Caco-2 (cell line): ENCODE measurements at regions not wholly inside any gene's neighbourhood (a gene's known extent, or its start where the extent isn't known, plus 50 kb on each side); places are given as distances from the start of the nearest gene placed in this dataset.
"Not testable (repeated sequence)": the region's sequence is repeated elsewhere in the genome, so short reads cannot be mapped to it uniquely, and the experiment has no call there.

ENCODE experiments used
- BruUV-seq: library from RNA; stranded (reverse); fragments of 400-500 nt; replicated peaks from 2 replicates; lab custom pipeline; 2021; lab: Mats Ljungman, UMichigan
- CTCF ChIA-PET: fragments of 300-600 bp; sonication (Branson Sonifier 250); formaldehyde crosslinking; loops from one replicate; lab custom pipeline; 2022; ENCODE audit warnings: antibody characterized with exemption; lab: Charles Lee
- POLR2A ChIA-PET: fragments of 300-600 bp; sonication (Branson Sonifier 250); formaldehyde crosslinking; loops from one replicate; lab custom pipeline; 2022; ENCODE audit warnings: antibody characterized with exemption; lab: Charles Lee
- DNase-seq, 2 experiments: peaks; one replicate each; pipeline versions ENCODE4 v3.0.0 to v3.0.0-alpha.2; 2020 to 2022
- H3K27me3 ChIP-seq: replicated peaks from 2 replicates; pipeline ENCODE4 v1.6.0; 2011; ENCODE audit warnings: low read length; ENCODE audit not compliant: control insufficient read depth, insufficient read depth
- H3K36me3 ChIP-seq: 2 replicates; pipeline ENCODE4 v1.5.1; 2011; ENCODE audit warnings: low read length; ENCODE audit not compliant: control insufficient read depth, insufficient read depth
- H3K4me1 ChIP-seq: fragments of 250-450 bp; sonication (Bioruptor Pico); 2 replicates; pipeline ENCODE4 v1.5.1; 2020; ENCODE audit warnings: mild to moderate bottlenecking
- H3K4me3 ChIP-seq: 2 replicates; pipeline ENCODE4 v1.5.1; 2011; ENCODE audit warnings: low read depth, mild to moderate bottlenecking, control low read depth, low read length
- H3K9me3 ChIP-seq: fragments of 250-450 bp; sonication (Bioruptor Pico); 2 replicates; pipeline ENCODE4 v1.5.1; 2020; ENCODE audit warnings: mild to moderate bottlenecking, moderate library complexity
- H3K27ac Mint-ChIP-seq: one replicate; pipeline ENCODE4 v1.8.0; 2022; ENCODE audit warnings: mixed read lengths; ENCODE audit not compliant: unreplicated experiment
- H3K27me3 Mint-ChIP-seq: one replicate; pipeline ENCODE4 v1.8.0; 2022; ENCODE audit warnings: mixed read lengths; ENCODE audit not compliant: insufficient read depth, unreplicated experiment
- H3K36me3 Mint-ChIP-seq: one replicate; pipeline ENCODE4 v1.8.0; 2022; ENCODE audit warnings: mild to moderate bottlenecking, mixed read lengths; ENCODE audit not compliant: insufficient read depth, unreplicated experiment
- H3K4me1 Mint-ChIP-seq: one replicate; pipeline ENCODE4 v1.8.0; 2022; ENCODE audit warnings: low read depth, mixed read lengths; ENCODE audit not compliant: unreplicated experiment
- H3K4me3 Mint-ChIP-seq: one replicate; pipeline ENCODE4 v1.8.0; 2022; ENCODE audit warnings: mild to moderate bottlenecking, moderate library complexity, mixed read lengths; ENCODE audit not compliant: unreplicated experiment
- H3K9me3 Mint-ChIP-seq: one replicate; pipeline ENCODE4 v1.8.0; 2022; ENCODE audit warnings: mixed read lengths; ENCODE audit not compliant: unreplicated experiment
- intact Hi-C: fragments of 100-400 bp; cut with micrococcal nuclease; formaldehyde crosslinking; loops from one replicate; pipeline ENCODE4 v1.10.0; 2022; ENCODE audit not compliant: unreplicated experiment
- TF ChIP-seq, protein P1 (sequence below), 2 experiments: fragments of 200-600 bp in 1 of 2; IDR thresholded peaks; 1 replicate in 1 of 2; 2 replicates in 1 of 2; pipeline versions ENCODE4 v1.5.1 to v1.8.0; 2011 to 2022; ENCODE audit warnings: antibody characterized with exemption in 1 of 2, control low read depth in 1 of 2, inconsistent platforms in 1 of 2, low read depth in 1 of 2, low read length in 1 of 2, mild to moderate bottlenecking in 1 of 2, moderate library complexity in 1 of 2; ENCODE audit not compliant: insufficient read depth in 1 of 2, severe bottlenecking in 1 of 2, unreplicated experiment in 1 of 2

GRCh38 chr9:101930783-101931182 is 192.3 kb upstream of the GRIN3A start:
- TF ChIP-seq, protein P1, sequence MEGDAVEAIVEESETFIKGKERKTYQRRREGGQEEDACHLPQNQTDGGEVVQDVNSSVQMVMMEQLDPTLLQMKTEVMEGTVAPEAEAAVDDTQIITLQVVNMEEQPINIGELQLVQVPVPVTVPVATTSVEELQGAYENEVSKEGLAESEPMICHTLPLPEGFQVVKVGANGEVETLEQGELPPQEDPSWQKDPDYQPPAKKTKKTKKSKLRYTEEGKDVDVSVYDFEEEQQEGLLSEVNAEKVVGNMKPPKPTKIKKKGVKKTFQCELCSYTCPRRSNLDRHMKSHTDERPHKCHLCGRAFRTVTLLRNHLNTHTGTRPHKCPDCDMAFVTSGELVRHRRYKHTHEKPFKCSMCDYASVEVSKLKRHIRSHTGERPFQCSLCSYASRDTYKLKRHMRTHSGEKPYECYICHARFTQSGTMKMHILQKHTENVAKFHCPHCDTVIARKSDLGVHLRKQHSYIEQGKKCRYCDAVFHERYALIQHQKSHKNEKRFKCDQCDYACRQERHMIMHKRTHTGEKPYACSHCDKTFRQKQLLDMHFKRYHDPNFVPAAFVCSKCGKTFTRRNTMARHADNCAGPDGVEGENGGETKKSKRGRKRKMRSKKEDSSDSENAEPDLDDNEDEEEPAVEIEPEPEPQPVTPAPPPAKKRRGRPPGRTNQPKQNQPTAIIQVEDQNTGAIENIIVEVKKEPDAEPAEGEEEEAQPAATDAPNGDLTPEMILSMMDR (IDR thresholded peaks at IDR 0.05; ENCODE audit: insufficient read depth in 1 of 2, low read depth in 1 of 2, low read length in 1 of 2, severe bottlenecking in 1 of 2, unreplicated experiment in 1 of 2), result no peak
- Histone ChIP-seq H3K36me3 (no peaks in the 10 kb centered on the region), H3K9me3 (no peaks in the 10 kb centered on the region), H3K4me3 (no peak overlapping the region), H3K27me3 (no peaks in the 10 kb centered on the region), H3K4me1 (no peaks in the 10 kb centered on the region)
- Mint-ChIP-seq H3K4me1 (no peaks in the 10 kb centered on the region), H3K9me3 (no peaks in the 10 kb centered on the region), H3K27ac (no peak overlapping the region), H3K36me3 (no peaks in the 10 kb centered on the region), H3K4me3 (no peak overlapping the region), H3K27me3 (no peaks in the 10 kb centered on the region)
- CTCF ChIA-PET, result no interaction called here
- POLR2A ChIA-PET, result no interaction called here
- BruUV-seq, result no TSS peak
- intact Hi-C loops, result no loop called here
- no peak for DNase-seq

DNA sequence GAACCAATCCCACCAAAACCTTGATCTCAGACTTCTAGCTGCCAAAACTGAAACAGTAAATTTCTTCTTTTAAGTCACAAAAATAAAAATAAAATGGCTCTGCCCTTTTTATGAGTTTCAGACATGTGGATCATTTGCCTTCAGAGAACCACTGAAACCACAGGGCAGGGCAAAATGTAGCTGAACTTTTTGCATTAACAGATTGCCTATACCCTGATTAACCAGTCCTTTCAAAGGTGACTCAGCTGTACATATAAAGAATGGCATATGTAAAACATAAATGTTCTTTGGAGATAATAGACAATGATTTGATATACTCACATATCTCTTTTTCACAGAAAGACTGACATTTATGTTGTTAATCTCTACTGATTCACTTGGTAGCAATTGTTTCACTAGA is 187.1 kb upstream of the GRIN3A start:
- CTCF ChIA-PET, result no interaction called here
- no peak for DNase-seq
- no peak overlapping the region for H3K4me3 Mint-ChIP-seq
- no peaks in the 10 kb centered on the region for H3K36me3 ChIP-seq
- H3K9me3 Mint-ChIP-seq, result no peaks in the 10 kb centered on the region
- H3K27me3 ChIP-seq, result no peaks in the 10 kb centered on the region
- no peak overlapping the region for H3K27ac Mint-ChIP-seq
- H3K4me1 Mint-ChIP-seq, result no peaks in the 10 kb centered on the region
- no peak overlapping the region for H3K4me3 ChIP-seq
- POLR2A ChIA-PET, result no interaction called here
- no peaks in the 10 kb centered on the region for H3K9me3 ChIP-seq
- H3K27me3 Mint-ChIP-seq, result no peaks in the 10 kb centered on the region
- no peaks in the 10 kb centered on the region for H3K4me1 ChIP-seq
- TF ChIP-seq, protein P1 (IDR thresholded peaks at IDR 0.05; ENCODE audit: insufficient read depth in 1 of 2, low read depth in 1 of 2, low read length in 1 of 2, severe bottlenecking in 1 of 2, unreplicated experiment in 1 of 2), result no peak
- BruUV-seq, result no TSS peak
- intact Hi-C loops, result no loop called here
- H3K36me3 Mint-ChIP-seq, result no peaks in the 10 kb centered on the region

GRCh38 chr9:101923451-101923850 is 185.0 kb upstream of the GRIN3A start:
- ChIA-PET POLR2A (no interaction called here), CTCF (no interaction called here)
- Histone ChIP-seq H3K4me1 (no peaks in the 10 kb centered on the region), H3K9me3 (no peaks in the 10 kb centered on the region), H3K36me3 (no peaks in the 10 kb centered on the region), H3K27me3 (no peaks in the 10 kb centered on the region), H3K4me3 (no peak overlapping the region)
- DNase-seq, result no peak
- H3K4me3 Mint-ChIP-seq, result no peak overlapping the region
- no peaks in the 10 kb centered on the region for H3K9me3 Mint-ChIP-seq
- no peak overlapping the region for H3K27ac Mint-ChIP-seq
- intact Hi-C loops, result no loop called here
- H3K27me3 Mint-ChIP-seq, result no peaks in the 10 kb centered on the region
- no peaks in the 10 kb centered on the region for H3K4me1 Mint-ChIP-seq
- no peaks in the 10 kb centered on the region for H3K36me3 Mint-ChIP-seq
- TF ChIP-seq, protein P1 (IDR thresholded peaks at IDR 0.05; ENCODE audit: insufficient read depth in 1 of 2, low read depth in 1 of 2, low read length in 1 of 2, severe bottlenecking in 1 of 2, unreplicated experiment in 1 of 2), result no peak
- BruUV-seq, result no TSS peak

DNA sequence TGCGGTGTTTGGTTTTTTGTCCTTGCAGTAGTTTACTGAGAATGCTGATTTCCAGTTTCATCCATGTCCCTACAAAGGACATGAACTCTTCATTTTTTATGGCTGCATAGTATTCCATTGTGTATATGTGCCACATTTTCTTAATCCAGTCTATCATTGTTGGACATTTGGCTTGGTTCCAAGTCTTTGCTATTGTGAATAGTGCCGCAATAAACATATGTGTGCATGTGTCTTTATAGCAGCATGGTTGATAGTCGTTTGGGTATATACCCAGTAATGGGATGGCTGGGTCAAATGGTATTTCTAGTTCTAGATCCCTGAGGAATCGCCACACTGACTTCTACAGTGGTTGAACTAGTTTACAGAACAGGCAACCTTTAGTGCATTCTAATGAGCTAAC is 178.5 kb upstream of the GRIN3A start:
- H3K4me3 Mint-ChIP-seq, H3K4me3 ChIP-seq, BruUV-seq, H3K27ac Mint-ChIP-seq, H3K36me3 ChIP-seq, H3K27me3 Mint-ChIP-seq, POLR2A ChIA-PET, DNase-seq, CTCF ChIA-PET, H3K4me1 ChIP-seq, H3K27me3 ChIP-seq, H3K36me3 Mint-ChIP-seq, H3K9me3 Mint-ChIP-seq, H3K9me3 ChIP-seq, H3K4me1 Mint-ChIP-seq, intact Hi-C loops: not testable (repeated sequence)
